H9 (cell line): ENCODE measurements at regions not wholly inside any gene's neighbourhood (a gene's known extent, or its start where the extent isn't known, plus 50 kb on each side); places are given as distances from the start of the nearest gene placed in this dataset.

ENCODE experiments used
- DNase-seq: peaks from one replicate; pipeline ENCODE4 v3.0.0-alpha.2; 2017
- H2AFZ ChIP-seq: one replicate; pipeline ENCODE4 v1.6.1; 2013; ENCODE audit warnings: mild to moderate bottlenecking, low read length, control low read depth, moderate library complexity
- H2AK5ac ChIP-seq: 2 replicates; pipeline ENCODE4 v1.6.1; 2013; ENCODE audit warnings: low read length, control low read depth, mixed read lengths; ENCODE audit not compliant: insufficient read length
- H2BK120ac ChIP-seq: one replicate; pipeline ENCODE4 v1.6.1; 2013; ENCODE audit warnings: low read depth, mild to moderate bottlenecking, low read length, control low read depth, inconsistent platforms; ENCODE audit not compliant: poor library complexity, severe bottlenecking
- H2BK12ac ChIP-seq: 2 replicates; pipeline ENCODE4 v1.6.1; 2013; ENCODE audit warnings: low read length, control low read depth, mixed read lengths, low read depth; ENCODE audit not compliant: insufficient read length
- H2BK15ac ChIP-seq: 2 replicates; pipeline ENCODE4 v1.6.1; 2013; ENCODE audit warnings: low read depth, low read length, control low read depth
- H2BK20ac ChIP-seq: one replicate; pipeline ENCODE4 v1.6.1; 2013; ENCODE audit warnings: low read depth, mild to moderate bottlenecking, low read length, control low read depth, inconsistent platforms; ENCODE audit not compliant: poor library complexity, severe bottlenecking
- H2BK5ac ChIP-seq: 2 replicates; pipeline ENCODE4 v1.6.1; 2013; ENCODE audit warnings: low read length, control low read depth, mixed read lengths; ENCODE audit not compliant: insufficient read length
- H3K14ac ChIP-seq: 2 replicates; pipeline ENCODE4 v1.6.1; 2013; ENCODE audit warnings: low read length, control low read depth; ENCODE audit not compliant: insufficient read depth
- H3K18ac ChIP-seq: 2 replicates; pipeline ENCODE4 v1.6.1; 2013; ENCODE audit warnings: low read depth, mild to moderate bottlenecking, mixed read lengths, low read length, control low read depth; ENCODE audit not compliant: insufficient read length
- H3K23ac ChIP-seq: 2 replicates; pipeline ENCODE4 v1.6.1; 2013; ENCODE audit warnings: low read length, control low read depth, mixed read lengths, low read depth; ENCODE audit not compliant: insufficient read length
- H3K23me2 ChIP-seq: 2 replicates; pipeline ENCODE4 v1.6.1; 2013; ENCODE audit warnings: low read depth, mild to moderate bottlenecking, mixed read lengths, low read length, control low read depth; ENCODE audit not compliant: insufficient read length, poor library complexity, severe bottlenecking
- H3K27ac ChIP-seq: 2 replicates; pipeline ENCODE4 v1.5.1; 2013; ENCODE audit warnings: low read length, control low read depth, mixed read lengths, low read depth; ENCODE audit not compliant: insufficient read length
- H3K27me3 ChIP-seq: 2 replicates; pipeline ENCODE4 v1.6.1; 2013; ENCODE audit warnings: low read length, control low read depth, inconsistent platforms; ENCODE audit not compliant: insufficient read depth
- H3K4ac ChIP-seq: 2 replicates; pipeline ENCODE4 v1.6.1; 2013; ENCODE audit warnings: low read depth, mild to moderate bottlenecking, control low read depth, inconsistent platforms, low read length, moderate library complexity
- H3K4me1 ChIP-seq: 2 replicates; pipeline ENCODE4 v1.6.1; 2013; ENCODE audit warnings: low read length, control low read depth, inconsistent platforms; ENCODE audit not compliant: insufficient read depth
- H3K4me2 ChIP-seq: 2 replicates; pipeline ENCODE4 v1.6.1; 2013; ENCODE audit warnings: low read length, control low read depth, mixed read lengths; ENCODE audit not compliant: insufficient read length, insufficient read depth
- H3K56ac ChIP-seq: 2 replicates; pipeline ENCODE4 v1.6.1; 2013; ENCODE audit warnings: low read depth, mild to moderate bottlenecking, mixed read lengths, low read length, control low read depth; ENCODE audit not compliant: insufficient read length
- H3K79me1 ChIP-seq: 2 replicates; pipeline ENCODE4 v1.6.1; 2013; ENCODE audit warnings: low read depth, mild to moderate bottlenecking, moderate library complexity, low read length, control low read depth, inconsistent platforms; ENCODE audit not compliant: insufficient read depth, poor library complexity, severe bottlenecking
- H3K79me2 ChIP-seq: 2 replicates; pipeline ENCODE4 v1.6.1; 2013; ENCODE audit warnings: low read length, control low read depth, inconsistent platforms; ENCODE audit not compliant: insufficient read depth
- H3K9ac ChIP-seq: 2 replicates; pipeline ENCODE4 v1.6.1; 2013; ENCODE audit warnings: low read length, control low read depth, mixed read lengths; ENCODE audit not compliant: insufficient read length; ENCODE audit errors: extremely low read depth
- H3K9me3 ChIP-seq: one replicate; pipeline ENCODE4 v1.6.1; 2013; ENCODE audit warnings: low read depth, low read length, inconsistent platforms; ENCODE audit not compliant: control insufficient read depth
- H3T11ph ChIP-seq: one replicate; pipeline ENCODE4 v1.6.1; 2013; ENCODE audit warnings: mild to moderate bottlenecking, low read length, control low read depth, inconsistent platforms
- H4K20me1 ChIP-seq: one replicate; pipeline ENCODE4 v1.6.1; 2013; ENCODE audit not compliant: control insufficient read depth, insufficient read length, insufficient read depth
- H4K5ac ChIP-seq: 2 replicates; pipeline ENCODE4 v1.6.1; 2013; ENCODE audit warnings: low read depth, mild to moderate bottlenecking, mixed read lengths, low read length, control low read depth; ENCODE audit not compliant: insufficient read length
- H4K8ac ChIP-seq: replicated peaks from 2 replicates; pipeline ENCODE4 v1.6.1; 2013; ENCODE audit warnings: low read length, control low read depth, mixed read lengths, low read depth; ENCODE audit not compliant: insufficient read length
- H4K91ac ChIP-seq: 2 replicates; pipeline ENCODE4 v1.6.1; 2013; ENCODE audit warnings: low read depth, mild to moderate bottlenecking, moderate library complexity, mixed read lengths, low read length, control low read depth; ENCODE audit not compliant: insufficient read length
- H3K27ac Mint-ChIP-seq, 3 experiments: 2 replicates in 2 of 3; 3 replicates in 1 of 3; pipeline ENCODE4 v1.8.0; 2020 to 2021; ENCODE audit warnings: mixed read lengths in 3 of 3, mild to moderate bottlenecking in 1 of 3, moderate library complexity in 1 of 3
- H3K27me3 Mint-ChIP-seq: 2 replicates; pipeline ENCODE4 v1.8.0; 2021; ENCODE audit warnings: low read depth, mild to moderate bottlenecking, moderate library complexity, mixed read lengths
- H3K36me3 Mint-ChIP-seq, 3 experiments: 2 replicates in 2 of 3; 3 replicates in 1 of 3; pipeline ENCODE4 v1.8.0; 2020 to 2021; ENCODE audit warnings: low read depth in 3 of 3, mixed read lengths in 3 of 3; ENCODE audit not compliant: insufficient read depth in 1 of 3
- H3K4me1 Mint-ChIP-seq, 2 experiments: 2 replicates each; pipeline ENCODE4 v1.8.0; 2020; ENCODE audit warnings: mixed read lengths in 2 of 2
- H3K4me3 Mint-ChIP-seq, 2 experiments: 2 replicates in 1 of 2; 3 replicates in 1 of 2; pipeline ENCODE4 v1.8.0; 2020 to 2021; ENCODE audit warnings: mild to moderate bottlenecking in 2 of 2, mixed read lengths in 2 of 2, moderate library complexity in 1 of 2
- H3K9me3 Mint-ChIP-seq, 2 experiments: 2 replicates in 1 of 2; 3 replicates in 1 of 2; pipeline ENCODE4 v1.8.0; 2020; ENCODE audit warnings: mild to moderate bottlenecking in 2 of 2, mixed read lengths in 2 of 2, moderate library complexity in 1 of 2
- CTCF ChIP-seq: fragments of 200-600 bp; sonication (generic); conservative IDR thresholded peaks from 3 replicates; pipeline ENCODE4 v1.8.0; 2021; ENCODE audit warnings: antibody characterized with exemption, mild to moderate bottlenecking
- WGBS: extraction: QIAGEN DNeasy Blood & Tissue Kit; methylation state at CpG from one replicate; pipeline ENCODE4 v1.1.7; 2013; ENCODE audit warnings: missing lambda C conversion rate, low lambda C conversion rate, mixed read lengths; ENCODE audit not compliant: insufficient read length; ENCODE audit errors: extremely low coverage; 5-methylcytosine and 5-hydroxymethylcytosine counted together

DNA sequence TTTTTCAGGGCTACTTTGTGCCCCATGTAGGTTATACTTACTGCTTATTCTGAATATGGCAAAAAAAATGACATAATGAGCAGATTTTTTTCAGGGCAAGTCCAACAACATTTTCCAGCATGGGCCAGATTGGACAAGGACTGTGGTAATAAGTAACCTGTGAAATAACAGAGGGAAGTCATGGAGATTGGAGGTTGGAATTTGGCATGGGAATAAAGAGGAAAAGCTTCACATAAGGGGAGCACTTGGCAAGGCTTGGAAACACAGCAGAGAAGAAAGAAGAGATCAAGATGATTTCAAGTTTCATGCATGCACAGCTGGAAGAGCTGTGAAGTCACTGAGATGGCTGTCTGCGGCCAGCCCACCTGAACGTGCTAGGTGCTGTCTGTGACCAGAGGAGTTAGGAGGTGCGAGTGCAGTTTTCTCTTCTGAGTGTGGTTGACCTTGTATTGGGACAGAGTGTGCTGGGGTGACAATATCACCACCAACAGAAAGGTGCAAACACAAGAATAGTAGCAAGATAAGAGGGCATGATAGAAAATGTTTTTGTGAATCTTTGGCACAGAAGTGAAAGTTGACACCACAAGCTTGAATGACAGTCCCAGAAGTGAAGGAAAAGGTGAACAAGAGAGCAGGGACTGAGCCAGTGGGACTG lies 71.1 kb upstream of the DSC1 start:
- H3K27ac Mint-ChIP-seq, result no peak overlapping the region

More for the DNA sequence above, 71.1 kb upstream of the DSC1 start:
- no peaks in the 10 kb centered on the region for H3K9me3 ChIP-seq
- H3K27ac ChIP-seq, result no peak overlapping the region
- H3K27me3 ChIP-seq, result no peaks in the 10 kb centered on the region
- no peaks in the 10 kb centered on the region for H3K4me1 ChIP-seq
- H2BK120ac ChIP-seq, result no peak overlapping the region
- Mint-ChIP-seq H3K27me3 (no peaks in the 10 kb centered on the region), H3K4me1 (peaks cover 6 to 7% of the 10 kb centered on the region in 2 experiments), H3K36me3 (no peaks in the 10 kb centered on the region), H3K9me3 (no peaks in the 10 kb centered on the region), H3K4me3 (no peak overlapping the region)
- no peaks in the 10 kb centered on the region for H3K79me1 ChIP-seq
- no peaks in the 10 kb centered on the region for H4K20me1 ChIP-seq
- H4K5ac ChIP-seq, result no peak overlapping the region
- no peak overlapping the region for H3K14ac ChIP-seq
- H4K91ac ChIP-seq, result no peak overlapping the region
- no peak overlapping the region for H3K9ac ChIP-seq
- no peaks in the 10 kb centered on the region for H3K23me2 ChIP-seq
- H2BK15ac ChIP-seq, result no peak overlapping the region
- H4K8ac ChIP-seq, result no peak overlapping the region
- WGBS, result no CpG with 5 or more reads among the region's 3 CpGs
- H3K4ac ChIP-seq, result no peak overlapping the region
- H2BK20ac ChIP-seq, result no peak overlapping the region
- H2BK12ac ChIP-seq, result no peak overlapping the region
- no peak overlapping the region for H2AK5ac ChIP-seq
- no peak overlapping the region for H3T11ph ChIP-seq
- H3K23ac ChIP-seq, result no peak overlapping the region
- no peak for DNase-seq
- no peak for TF ChIP-seq CTCF
- H3K79me2 ChIP-seq, result no peaks in the 10 kb centered on the region
- no peak overlapping the region for H2BK5ac ChIP-seq
- H3K56ac ChIP-seq, result no peak overlapping the region
- no peak overlapping the region for H2AFZ ChIP-seq
- no peak overlapping the region for H3K4me2 ChIP-seq
- H3K18ac ChIP-seq, result no peak overlapping the region
